Activated T-helper 1 cell treated with anti-CD3 and anti-CD28 coated beads, Interleukin-2, amount 50 U/mL, for 16 hours (primary cell): ENCODE measurements at regions not wholly inside any gene's neighbourhood (a gene's known extent, or its start where the extent isn't known, plus 50 kb on each side); places are given as distances from the start of the nearest gene placed in this dataset.
"Not testable (repeated sequence)": the region's sequence is repeated elsewhere in the genome, so short reads cannot be mapped to it uniquely, and the experiment has no call there.

Experiments
- DNase-seq, 2 donors: peaks; one replicate each; pipeline ENCODE4 v3.0.0-alpha.2; 2020; ENCODE audit warnings: low read depth in 1 of 2, low spot score in 1 of 2

DNA sequence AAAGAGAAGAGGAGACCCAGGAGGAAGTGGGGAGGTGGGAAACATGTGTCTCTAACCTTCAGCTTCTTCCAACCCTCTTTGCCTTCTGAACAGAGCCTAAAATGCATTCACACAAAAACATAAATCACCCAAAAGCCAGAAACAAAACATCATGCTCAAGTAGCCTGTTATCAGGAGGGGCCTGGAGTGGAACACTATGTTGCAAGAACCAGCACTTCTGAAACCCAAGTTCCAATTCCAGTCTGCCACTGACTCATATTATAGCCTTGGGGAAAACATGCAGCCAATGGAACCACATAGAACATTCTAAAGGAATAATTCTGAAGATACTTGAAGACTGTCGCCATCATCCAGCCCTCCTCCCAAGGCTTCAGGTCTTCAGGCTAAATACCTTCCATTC is 169.8 kb upstream of the PLXNC1 start:
- DNase-seq = no peak

DNA sequence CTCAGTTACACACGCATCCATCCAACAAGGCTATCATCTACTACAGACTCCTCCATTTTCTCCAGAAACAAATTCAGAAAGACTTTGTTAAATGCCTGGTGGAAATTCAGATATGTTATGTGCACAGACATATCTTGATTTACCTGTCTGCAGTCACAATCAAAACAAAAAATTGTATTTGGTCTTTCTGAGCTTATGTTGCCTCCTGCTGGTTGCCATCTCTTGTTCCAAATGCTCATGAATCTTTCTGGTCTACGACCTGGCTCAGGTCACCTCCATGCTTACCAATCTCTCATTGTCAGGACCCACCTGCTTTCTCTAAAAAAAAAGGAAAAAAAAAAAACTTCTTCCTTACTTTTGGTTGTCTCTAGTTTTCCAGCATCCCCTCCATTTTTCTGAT is 169.2 kb upstream of the PLXNC1 start:
- DNase-seq = no peak

DNA sequence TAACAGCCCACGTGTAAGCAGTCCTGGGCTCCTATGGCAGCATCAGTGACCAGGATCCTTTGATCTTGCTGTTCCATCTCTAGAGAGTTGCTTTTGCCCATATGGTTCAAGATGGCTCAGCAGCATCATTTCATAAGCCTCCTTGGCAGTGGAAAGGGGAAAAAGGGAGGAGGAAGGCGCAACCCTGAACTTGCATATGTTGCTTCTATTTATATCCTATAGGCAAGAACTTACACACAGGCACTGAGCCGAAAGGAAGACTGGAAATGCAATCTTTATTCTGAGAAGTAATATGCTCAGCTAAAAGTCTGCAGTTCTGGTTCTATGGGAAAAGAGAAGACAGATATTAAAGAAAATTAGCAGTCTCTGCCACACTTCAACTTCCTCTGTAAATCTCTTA is 167.7 kb upstream of the PLXNC1 start:
- DNase-seq = no peak

DNA sequence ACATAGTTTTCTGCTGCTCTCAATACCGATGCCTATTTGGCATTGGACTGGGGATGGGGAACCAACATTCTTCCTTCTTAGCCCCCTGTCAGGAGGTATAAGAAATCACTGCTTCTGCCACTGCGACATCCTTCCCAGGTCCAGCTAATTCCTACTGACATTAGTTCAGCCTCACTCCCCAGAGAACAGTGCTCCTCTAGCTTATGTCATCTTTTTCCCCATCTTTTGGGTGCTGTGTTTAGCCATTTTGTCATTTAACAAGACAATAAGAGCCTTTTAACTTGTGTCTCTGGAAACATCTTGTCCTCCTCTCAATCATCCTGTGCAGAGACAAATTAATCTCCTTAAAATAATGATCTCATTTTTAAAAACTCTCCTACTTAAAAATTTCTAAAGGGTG is 167.0 kb upstream of the PLXNC1 start:
- no peak for DNase-seq

DNA sequence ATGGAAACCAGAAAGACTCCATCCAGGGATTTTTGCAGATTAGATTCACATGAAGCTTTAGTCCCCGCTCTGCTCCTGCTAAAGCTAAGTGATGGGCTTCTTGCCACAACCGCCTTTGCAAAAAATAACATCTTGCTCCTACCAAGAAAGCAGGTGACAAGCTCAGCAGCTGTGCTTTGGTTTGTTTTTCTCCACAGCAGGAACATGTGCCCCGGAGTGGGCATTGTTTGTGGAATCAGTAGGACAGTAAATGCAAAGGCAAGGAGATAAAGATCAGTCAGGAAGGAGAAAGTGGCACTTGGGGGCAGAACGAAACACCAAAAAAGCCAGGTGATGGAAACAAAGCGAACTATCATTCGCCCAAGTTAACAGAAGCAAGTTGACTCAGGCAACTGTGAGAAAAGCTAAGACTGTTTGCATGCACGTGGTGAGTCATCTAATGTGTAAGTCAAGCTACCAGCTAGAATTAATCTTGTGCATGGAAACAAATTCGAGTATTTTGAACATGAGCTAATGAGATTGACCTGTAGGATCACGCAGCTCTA is 165.5 kb upstream of the PLXNC1 start:
- no peak for DNase-seq

DNA sequence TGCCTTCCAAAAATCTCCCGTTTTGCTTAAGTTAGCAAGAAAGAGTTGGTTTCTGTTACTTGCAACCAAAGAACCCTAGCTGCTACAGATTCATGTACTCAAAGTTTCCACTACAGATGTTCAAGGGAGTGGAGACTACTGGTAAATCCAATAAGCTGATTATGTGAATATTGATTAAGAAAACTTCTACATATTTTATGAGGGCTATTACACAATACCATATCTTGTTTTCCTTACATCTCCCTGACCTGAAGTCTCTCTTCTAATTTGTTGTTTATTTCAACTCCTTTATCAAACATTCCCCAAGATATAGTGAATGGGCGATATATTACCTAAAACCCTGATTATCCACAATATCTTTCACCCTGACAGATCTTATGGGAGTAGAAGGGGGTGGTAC is 164.4 kb upstream of the PLXNC1 start:
- DNase-seq = no peak

DNA sequence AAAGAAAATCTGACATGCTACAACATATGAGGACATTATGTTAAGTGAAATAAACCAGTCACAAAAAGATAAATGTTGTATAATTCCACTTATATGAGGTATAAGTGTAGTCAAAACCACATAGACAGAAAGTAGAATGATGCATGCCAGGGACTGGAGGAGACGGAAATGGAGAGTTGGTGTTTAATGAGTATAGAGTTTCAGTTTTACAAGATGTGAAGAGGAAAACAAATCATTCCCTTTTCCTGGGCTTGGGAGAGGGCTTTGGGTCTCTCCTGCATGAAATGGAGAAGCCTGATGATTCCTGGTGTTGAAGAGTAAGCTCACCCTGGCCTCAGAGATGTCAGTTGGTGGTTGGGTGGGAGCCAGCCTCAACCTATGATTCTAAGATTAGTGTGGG is 158.4 kb upstream of the PLXNC1 start:
- DNase-seq = no peak

DNA sequence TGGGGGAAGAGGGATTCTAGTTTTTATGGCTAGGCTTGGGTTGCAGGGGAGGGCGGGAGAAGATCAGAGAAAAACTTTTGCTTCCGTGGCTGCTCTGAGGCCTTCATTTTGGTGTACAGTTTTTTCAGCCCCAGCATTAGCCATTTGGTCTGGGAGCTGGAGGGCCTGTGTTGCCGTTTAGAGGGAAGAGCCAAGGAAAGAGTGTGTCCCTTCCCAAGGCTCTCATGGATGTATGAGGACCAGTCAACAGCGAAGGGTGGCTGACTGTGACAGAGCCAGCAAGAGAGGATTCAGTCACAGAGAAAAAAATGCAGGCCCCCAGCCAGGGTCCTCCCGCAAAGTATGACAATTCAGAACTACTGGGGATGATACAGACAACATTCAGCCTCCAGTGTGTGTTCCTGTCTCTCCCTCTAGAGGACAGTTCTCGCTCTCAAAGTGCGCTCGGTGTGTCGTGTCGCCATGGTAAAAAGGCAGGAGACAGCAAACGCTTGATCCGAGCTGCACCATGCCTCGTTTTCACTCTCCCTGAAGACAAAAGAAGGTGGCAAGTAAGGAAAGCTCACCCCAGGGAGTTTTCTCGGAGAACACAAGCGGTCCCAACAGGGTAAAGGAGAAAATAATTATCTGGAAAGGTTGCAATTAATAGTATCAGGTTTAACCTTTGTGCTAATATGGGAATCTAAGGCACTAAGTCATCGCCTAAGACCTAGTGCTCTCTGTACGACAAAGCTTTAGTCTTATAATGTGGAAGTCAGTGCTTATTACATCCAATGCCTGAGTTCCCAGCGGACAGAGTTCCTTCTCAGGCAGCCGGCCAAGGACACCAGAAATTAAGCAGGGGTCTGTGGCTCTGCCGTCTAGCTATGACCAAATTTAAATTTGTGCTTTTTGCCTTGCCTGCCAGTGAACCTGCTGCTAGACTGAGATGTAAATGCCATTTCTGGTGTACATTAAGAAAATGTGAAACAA is 157.3 kb upstream of the PLXNC1 start:
- no peak for DNase-seq

DNA sequence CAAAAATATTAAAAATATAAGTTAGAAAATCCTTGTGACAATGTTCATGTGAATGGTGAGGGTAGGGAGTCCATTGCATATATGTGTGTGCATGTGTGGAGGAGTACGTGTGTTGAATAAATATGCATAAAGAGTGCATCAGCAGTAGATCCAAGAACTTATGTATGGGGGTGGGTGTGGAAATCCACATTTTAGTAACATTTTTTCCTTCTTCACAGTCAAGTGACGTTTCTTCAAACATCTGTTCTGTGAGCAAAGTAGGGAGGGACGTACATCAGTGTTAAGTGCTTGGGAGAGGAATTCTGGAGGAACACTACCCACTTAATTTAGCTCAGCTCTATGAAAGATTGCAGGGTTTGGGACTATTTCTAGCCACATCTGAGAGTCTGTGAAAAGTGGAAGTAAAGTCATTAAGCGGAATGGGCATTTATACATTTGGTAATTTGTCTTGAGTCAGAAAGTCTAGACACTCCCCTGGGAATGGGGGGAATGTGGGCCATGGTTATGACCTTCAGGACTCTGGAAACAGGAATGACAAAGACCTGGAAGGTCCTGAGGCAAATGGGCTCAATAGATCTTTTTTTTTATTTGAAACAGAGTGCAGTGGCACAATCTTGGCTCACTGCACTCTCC is 156.4 kb upstream of the PLXNC1 start:
- DNase-seq = no peak

DNA sequence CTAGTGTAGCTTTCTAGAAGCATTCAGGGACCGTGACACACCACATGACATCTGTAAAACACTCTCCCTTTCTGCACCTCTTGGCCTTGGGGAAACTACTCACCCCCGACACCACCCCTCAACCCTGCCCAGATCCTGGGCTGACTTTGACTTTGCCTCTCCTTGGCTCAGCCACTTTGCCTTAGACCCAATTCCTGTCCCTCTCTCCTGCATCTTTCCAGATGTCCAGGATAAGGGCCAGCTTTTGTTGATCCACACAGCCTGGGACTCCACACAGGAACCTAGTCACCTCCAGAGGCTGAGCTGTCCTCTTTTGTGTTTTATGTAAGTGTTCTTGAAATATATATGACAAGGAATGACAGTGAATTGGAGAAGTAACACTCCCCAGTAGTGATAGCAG is 153.7 kb upstream of the PLXNC1 start:
- no peak for DNase-seq

DNA sequence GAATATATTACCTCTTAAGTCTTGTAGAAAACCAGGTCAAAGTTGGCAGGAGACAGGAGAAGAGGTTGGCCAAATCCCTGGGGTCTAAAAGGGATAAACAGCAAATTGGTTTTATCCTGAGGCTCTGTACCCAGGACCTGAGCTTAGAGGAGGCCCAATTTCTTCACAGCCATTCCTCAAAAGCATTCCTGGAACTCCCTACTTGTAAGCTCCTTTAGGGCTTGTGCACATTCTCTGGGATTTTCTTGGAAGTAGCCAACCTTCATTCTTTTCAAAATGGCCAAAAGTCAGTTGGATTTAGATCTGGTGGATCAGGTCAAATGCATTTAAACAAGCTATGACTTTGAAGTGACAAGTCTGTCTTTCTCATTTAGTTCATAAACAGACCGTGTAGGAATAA is 152.1 kb upstream of the PLXNC1 start:
- no peak for DNase-seq

DNA sequence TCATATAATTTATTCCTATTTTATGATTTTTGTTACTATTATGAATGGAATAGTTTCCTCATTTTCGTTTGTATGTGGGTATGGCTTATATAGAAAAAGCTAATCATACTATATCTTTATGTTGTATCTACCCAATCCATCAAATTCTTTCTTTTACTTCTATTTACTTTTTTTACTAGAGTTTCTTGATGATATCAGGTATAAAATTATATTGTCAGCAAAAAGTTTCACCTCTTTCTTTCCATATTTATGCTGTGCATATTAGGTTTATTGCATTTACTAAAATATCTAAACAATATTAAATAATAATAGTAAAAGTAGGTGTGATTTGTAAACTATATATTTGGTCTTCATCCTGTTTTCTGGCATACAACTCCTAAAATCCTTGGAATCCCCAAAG is 146.7 kb upstream of the PLXNC1 start:
- no peak for DNase-seq

DNA sequence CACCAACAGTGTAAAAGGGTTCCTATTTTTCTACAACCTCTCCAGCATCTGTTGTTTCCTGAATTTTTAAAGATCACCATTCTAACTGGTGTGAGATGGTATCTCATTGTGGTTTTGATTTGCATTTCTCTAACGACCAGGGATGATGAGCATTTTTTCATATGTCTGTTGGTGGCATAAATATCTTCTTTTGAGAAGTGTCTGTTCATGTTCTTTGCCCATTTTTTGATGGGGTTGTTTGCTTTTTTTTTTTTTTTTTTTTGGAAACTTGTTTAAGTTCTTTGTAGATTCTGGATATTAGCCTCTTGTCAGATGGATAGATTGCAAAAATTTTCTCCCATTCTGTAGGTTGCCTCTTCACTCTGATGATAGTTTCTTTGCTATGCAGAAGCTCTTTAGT is 145.5 kb upstream of the PLXNC1 start:
- DNase-seq = not testable (repeated sequence)

DNA sequence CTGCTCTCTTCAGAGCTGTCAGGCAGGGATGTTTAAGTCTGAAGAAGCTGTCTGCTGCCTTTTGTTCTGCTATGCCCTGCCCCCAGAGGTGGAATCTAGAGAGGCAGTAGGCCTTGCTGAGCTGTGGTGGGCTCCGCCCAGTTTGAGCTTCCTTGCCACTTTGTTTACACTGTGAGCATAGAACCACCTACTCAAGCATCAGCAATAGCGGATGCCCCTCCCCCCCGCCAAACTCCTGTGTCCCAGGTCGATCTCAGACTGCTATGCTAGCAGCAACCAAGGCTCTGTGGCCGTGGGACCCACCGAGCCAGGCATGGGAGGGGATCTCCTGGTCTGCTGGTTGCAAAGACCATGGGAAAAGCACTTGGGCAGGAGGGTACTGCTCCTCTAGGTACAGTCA is 140.5 kb upstream of the PLXNC1 start:
- DNase-seq = peak in 1 of 2 donors; percentile 30

DNA sequence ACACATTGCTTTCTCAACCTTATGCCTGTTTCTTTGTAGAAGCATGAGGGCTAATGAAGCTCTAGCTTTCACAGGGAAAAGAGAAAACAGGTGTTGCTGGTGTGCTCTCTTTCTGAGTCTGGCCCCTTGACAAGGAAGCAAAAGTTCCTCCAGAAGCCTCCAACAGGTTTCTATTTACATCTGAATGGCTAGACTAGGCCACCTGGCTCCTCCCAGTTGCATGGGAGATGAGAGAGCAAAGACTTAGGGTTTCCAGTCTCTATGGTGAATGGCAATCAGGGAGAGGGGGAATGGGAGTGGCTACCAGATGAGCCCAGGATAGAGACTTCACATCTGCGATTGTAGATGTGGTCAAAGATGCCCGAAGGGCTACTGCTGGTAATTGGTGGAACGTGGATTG is 138.1 kb upstream of the PLXNC1 start:
- no peak for DNase-seq

DNA sequence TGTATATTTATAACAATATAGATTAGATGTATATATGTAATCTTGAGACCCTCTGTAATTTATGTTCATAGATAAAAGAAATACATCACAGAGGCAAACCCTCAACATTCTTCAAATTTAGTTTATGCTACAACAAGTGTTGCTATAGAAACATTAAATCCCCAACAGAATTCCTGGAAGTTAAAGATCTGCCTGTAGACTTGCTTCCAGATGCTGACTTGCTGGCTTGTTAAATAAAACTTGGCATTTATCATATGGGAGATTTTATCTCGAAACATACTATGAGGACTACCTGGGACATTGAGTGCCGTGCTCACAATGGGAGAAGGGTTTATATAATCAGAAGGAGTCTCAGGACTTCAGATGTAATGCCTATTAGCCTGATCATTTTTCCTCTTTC is 136.3 kb upstream of the PLXNC1 start:
- DNase-seq = no peak

DNA sequence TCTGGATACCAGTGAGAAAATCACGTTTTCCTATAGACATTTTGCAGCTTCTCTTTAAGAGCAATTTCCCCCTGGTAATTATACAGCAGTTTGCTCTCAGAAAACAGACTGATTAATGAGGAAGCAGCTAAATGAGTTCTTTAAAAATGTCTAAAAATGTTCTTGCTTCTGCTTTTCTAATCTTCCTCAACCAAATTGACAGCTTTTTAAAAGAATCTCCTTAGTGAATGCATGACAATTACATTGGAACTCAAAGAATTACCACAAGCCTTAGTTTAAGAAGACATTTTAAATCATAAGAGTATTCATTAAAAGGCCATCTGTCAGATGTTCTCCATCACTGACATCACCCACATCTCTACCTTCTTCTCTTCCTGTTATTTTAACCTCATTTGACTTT is 135.8 kb upstream of the PLXNC1 start:
- no peak for DNase-seq

DNA sequence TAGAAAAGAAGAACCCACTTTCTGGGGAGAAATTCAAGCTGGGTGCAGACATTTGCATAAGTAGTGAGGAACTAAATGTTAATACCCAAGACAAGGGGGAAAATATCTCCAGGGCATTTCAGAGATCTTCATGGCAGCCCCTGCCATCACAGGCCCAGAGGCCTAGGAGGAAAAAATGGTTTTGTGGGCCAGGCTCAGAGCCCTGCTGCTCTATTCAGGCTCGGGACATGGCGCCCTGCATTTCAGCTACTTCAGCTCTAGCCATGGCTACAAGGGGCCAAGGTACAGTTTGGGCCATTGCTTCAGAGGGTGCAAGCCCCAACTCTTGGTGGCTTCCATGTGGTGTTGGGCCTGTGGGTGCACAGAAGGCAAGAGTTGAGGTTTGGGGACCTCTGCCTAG is 131.1 kb upstream of the PLXNC1 start:
- DNase-seq = not testable (repeated sequence)

DNA sequence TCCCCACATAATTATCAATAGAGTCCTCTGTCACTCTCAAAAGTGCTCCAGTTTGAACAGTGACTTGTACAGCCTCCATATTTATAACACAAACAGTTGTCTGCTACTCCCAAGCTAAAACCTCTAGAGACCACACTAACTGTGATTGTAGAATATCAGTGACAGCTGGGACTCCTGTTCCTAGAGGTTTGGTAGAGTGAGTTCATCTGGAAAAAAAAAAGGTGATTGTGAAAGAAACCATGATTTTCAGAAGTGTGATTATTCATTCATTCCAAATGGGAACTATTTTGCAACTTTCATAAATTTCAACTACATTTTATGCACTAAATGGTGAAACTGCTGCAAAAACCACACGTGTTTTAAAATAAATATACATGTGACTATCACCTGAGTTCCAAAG is 128.0 kb upstream of the PLXNC1 start:
- no peak for DNase-seq

DNA sequence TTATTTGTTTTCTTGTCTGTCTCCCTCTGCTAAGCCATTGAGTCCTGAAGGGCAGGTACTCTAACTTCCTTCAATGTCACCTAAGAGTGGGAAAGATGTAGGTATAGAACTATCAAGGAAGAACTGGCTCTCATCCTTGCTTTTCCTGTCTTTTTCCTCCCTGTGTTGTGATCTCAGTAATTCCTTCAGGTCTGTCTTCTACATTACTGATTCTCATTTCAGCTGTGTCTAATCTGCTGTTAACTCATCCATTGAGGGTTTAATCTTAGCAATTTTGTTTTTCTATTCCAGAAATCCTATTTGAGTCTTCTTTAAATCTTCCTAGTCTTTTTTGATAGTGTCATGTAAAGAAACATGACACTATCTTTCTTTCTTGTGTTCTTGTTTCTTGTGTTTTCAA is 124.5 kb upstream of the PLXNC1 start:
- no peak for DNase-seq

DNA sequence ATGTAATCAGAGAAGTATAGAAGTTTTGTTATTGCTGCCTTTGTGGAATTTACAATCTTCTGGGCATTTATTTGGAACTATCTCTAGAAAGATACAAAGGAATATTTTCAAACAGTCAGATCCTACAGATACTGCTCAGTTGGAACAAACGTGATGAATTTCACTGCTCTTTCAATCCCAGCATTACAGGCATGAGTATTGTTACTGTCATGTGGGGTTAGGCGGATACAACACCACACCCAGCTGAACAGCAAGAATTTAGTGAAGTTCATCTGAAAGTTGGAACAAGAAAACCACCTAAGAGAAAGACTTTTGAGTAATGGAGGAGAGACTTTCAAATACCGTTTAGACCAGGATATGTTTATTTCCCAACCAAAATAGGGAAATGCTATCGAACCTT is 123.3 kb upstream of the PLXNC1 start:
- DNase-seq = no peak

DNA sequence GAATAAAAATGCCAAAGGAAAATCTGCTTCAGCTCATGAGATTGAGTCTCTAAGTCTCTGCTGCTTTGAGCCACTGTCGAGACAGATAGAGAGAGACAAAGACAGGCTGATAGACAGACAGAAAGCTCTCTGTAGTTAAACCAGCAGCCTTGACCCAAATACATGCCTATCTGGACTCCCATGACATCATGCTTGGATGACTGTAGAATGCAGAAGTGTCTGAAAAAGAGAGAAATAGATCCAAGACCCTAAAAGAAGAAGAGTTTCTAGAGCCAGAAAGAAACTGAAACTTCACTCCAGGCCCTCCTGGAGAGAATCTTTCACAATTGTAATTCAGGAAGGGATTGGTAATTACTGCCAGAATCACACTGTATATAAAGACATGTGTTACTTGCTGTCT is 122.6 kb upstream of the PLXNC1 start:
- no peak for DNase-seq
